Fibroblast of the aortic adventitia (primary cell): ENCODE measurements at regions not wholly inside any gene's neighbourhood (a gene's known extent, or its start where the extent isn't known, plus 50 kb on each side); places are given as distances from the start of the nearest gene placed in this dataset.
"Not testable (repeated sequence)": the region's sequence is repeated elsewhere in the genome, so short reads cannot be mapped to it uniquely, and the experiment has no call there.

Experiments used
- DNase-seq: peaks from one replicate; pipeline ENCODE4 v3.0.0-alpha.2; 2010; ENCODE audit warnings: low read depth
- H3K4me3 ChIP-seq: 2 replicates; pipeline ENCODE4 v1.5.1; 2011; ENCODE audit warnings: low read depth, mild to moderate bottlenecking, control low read depth, low read length, moderate library complexity
- CTCF ChIP-seq: IDR thresholded peaks from 2 replicates; pipeline ENCODE4 v1.5.1; 2011; ENCODE audit warnings: mild to moderate bottlenecking, low read length, control low read depth, inconsistent platforms; ENCODE audit not compliant: insufficient read depth

GRCh38 chr7:67348171-67348570 lies 351.5 kb downstream of the TYW1 start:
- DNase-seq = no peak
- no peak for TF ChIP-seq CTCF
- H3K4me3 ChIP-seq = no peak overlapping the region

GRCh38 chr7:67357653-67358052 lies 361.0 kb downstream of the TYW1 start:
- not testable (repeated sequence) for DNase-seq, H3K4me3 ChIP-seq

- DNase-seq, H3K4me3 ChIP-seq: not testable (repeated sequence)
These were observed 361.7 kb downstream of the TYW1 start for GRCh38 chr7:67358316-67358715.

- not testable (repeated sequence) for H3K4me3 ChIP-seq, DNase-seq
These were observed 362.1 kb downstream of the TYW1 start for GRCh38 chr7:67358738-67359137.

- DNase-seq = no peak
- no peak overlapping the region for H3K4me3 ChIP-seq
- no peak for TF ChIP-seq CTCF
These were observed 363.3 kb downstream of the TYW1 start for GRCh38 chr7:67359900-67360299.

GRCh38 chr7:67361150-67361549 lies 364.5 kb downstream of the TYW1 start:
- TF ChIP-seq CTCF = no peak
- no peak overlapping the region for H3K4me3 ChIP-seq
- no peak for DNase-seq

GRCh38 chr7:67364441-67365017 lies 367.9 kb downstream of the TYW1 start:
- TF ChIP-seq CTCF = no peak
- H3K4me3 ChIP-seq = no peak overlapping the region
- DNase-seq = no peak

- peak; percentile 72 for DNase-seq
- TF ChIP-seq CTCF = peak; percentile 78
- no peak overlapping the region for H3K4me3 ChIP-seq
These were observed 375.0 kb downstream of the TYW1 start for GRCh38 chr7:67371429-67372305.

- H3K4me3 ChIP-seq, DNase-seq: not testable (repeated sequence)
These were observed 376.8 kb downstream of the TYW1 start for GRCh38 chr7:67373389-67373788.
